Vagina (tissue), 2 donors: ENCODE measurements at regions not wholly inside any gene's neighbourhood (a gene's known extent, or its start where the extent isn't known, plus 50 kb on each side); places are given as distances from the start of the nearest gene placed in this dataset.

Experiments
- CTCF ChIP-seq, 3 experiments: fragments of 450-650 bp in 2 of 3; fragments of 200-600 bp in 1 of 3; sonication (generic) in 1 of 3; IDR thresholded peaks; one replicate each; pipeline ENCODE4 v1.5.1; 2017 to 2019; ENCODE audit warnings: antibody characterized with exemption in 3 of 3, mild to moderate bottlenecking in 2 of 3, moderate library complexity in 2 of 3
- POLR2A ChIP-seq, 2 donors: fragments of 450-650 bp; IDR thresholded peaks; one replicate each; pipeline ENCODE4 v1.6.1; 2017; ENCODE audit warnings: antibody characterized with exemption in 2 of 2, mild to moderate bottlenecking in 2 of 2, moderate library complexity in 2 of 2
- POLR2AphosphoS5 ChIP-seq, 2 donors: sonication (generic); formaldehyde crosslinking; IDR thresholded peaks; one replicate each; pipeline ENCODE4 v1.9.0; 2017; ENCODE audit warnings: antibody characterized with exemption in 2 of 2, mild to moderate bottlenecking in 2 of 2, low read depth in 1 of 2; ENCODE audit not compliant: insufficient read depth in 1 of 2

GRCh38 chr1:214826619-214827018 lies 223.6 kb downstream of the CENPF start:
- TF ChIP-seq POLR2A (IDR thresholded peaks at IDR 0.05) (no peak), CTCF (IDR thresholded peaks at IDR 0.05) (no peak), POLR2AphosphoS5 (IDR thresholded peaks at IDR 0.05; ENCODE audit: insufficient read depth in 1 of 2, low read depth in 1 of 2) (no peak)
